ENCODE measurements at regions not wholly inside any gene's neighbourhood (a gene's known extent, or its start where the extent isn't known, plus 50 kb on each side); places are given as distances from the start of the nearest gene placed in this dataset.

GRCh38 chr9:14560194-14560593, 133.0 kb downstream of the ZDHHC21 start:
- DNase-seq (ENCODE audit: low spot score) (no peak), ATAC-seq (ENCODE audit: low FRiP score) (no peak)
- no peak for TF ChIP-seq CTCF (IDR thresholded peaks at IDR 0.05)

GRCh38 chr9:14554886-14555285, 138.3 kb downstream of the ZDHHC21 start:
- ATAC-seq (ENCODE audit: low FRiP score): no peak
- no peak for TF ChIP-seq CTCF (IDR thresholded peaks at IDR 0.05)
- no peak for DNase-seq (ENCODE audit: low spot score)

DNA sequence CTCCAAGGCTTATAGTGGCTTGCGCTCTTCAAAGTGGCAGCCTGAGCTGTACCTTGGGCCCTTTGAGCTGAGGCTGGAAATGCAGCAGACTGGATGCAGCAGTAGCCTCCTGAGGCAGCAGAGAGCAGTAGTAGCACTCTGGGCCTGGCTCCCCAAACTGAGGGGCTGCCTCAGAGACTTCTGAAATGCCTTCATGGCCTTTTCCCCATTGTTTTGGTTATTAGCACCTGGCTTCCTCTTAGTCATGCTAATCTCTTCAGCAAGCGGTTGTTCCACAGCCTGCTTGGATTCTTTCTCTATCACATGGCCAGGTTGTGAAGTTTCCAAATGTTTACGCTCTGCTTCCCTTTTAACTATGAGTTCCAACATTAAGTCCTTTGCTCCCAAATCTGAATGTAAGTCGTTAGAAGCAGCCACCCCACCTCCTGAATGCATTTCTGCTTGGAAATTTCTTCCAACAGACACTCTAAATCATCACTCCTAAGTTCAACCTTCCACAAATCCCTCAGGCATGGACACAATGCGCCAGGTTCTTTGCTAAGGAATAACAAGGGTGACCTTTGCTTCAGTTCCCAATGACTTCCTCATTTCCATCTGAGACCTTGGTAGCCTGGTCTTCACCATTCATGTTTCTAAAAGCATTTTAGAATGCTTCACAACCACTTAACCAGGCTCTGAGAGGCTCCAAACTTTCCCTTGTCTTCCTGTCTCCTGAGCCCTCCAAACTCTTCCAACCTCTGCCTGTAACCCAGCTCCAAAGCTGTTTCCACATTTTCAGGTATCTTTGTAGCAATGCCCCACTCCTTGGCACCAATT, 145.8 kb downstream of the ZDHHC21 start:
- no peak for TF ChIP-seq CTCF (IDR thresholded peaks at IDR 0.05)
- ATAC-seq (ENCODE audit: low FRiP score): no peak
- no peak for DNase-seq (ENCODE audit: low spot score)

GRCh38 chr9:14546693-14547092, 146.5 kb downstream of the ZDHHC21 start:
- TF ChIP-seq CTCF (IDR thresholded peaks at IDR 0.05): no peak
- no peak for ATAC-seq (ENCODE audit: low FRiP score)

DNA sequence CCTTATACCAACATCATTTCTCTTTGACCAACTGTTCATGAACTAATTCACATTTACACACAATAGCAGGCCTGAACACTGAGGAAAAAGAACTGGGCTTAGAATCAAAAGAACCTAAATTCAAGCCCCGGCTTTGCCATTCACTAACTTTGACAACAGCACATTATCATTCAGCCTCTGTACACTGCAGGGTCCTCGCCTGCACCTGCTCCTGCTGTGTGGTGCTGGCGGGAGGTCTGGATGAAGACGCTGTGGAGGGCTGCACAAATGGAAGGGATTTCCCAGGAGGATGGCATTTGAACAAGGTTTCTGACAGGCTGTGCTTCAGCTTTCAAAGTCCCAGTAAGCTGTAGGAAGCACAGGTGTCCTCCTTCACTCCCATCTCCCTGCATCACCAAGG, 151.2 kb downstream of the ZDHHC21 start:
- DNase-seq (ENCODE audit: low spot score) (no peak), ATAC-seq (ENCODE audit: low FRiP score) (no peak)
- TF ChIP-seq CTCF (IDR thresholded peaks at IDR 0.05): no peak

More at GRCh38 chr9:14546693-14547092, 146.5 kb downstream of the ZDHHC21 start:
- no peak for DNase-seq (ENCODE audit: low spot score)

- ATAC-seq (ENCODE audit: low FRiP score) (no peak), DNase-seq (ENCODE audit: low spot score) (no peak)
- TF ChIP-seq CTCF (IDR thresholded peaks at IDR 0.05): no peak
Observed at GRCh38 chr9:14538526-14538925, 154.7 kb downstream of the ZDHHC21 start.
